Spinal cord (tissue), 9 donors: ENCODE measurements at regions not wholly inside any gene's neighbourhood (a gene's known extent, or its start where the extent isn't known, plus 50 kb on each side); places are given as distances from the start of the nearest gene placed in this dataset.
A peak's percentile ranks its signal among the peaks of the same experiment; 100 is the strongest.

Source experiments
- DNase-seq, 6 donors: peaks; one replicate each; pipeline versions ENCODE4 v3.0.0 to v3.0.0-alpha.2; 2013 to 2015; ENCODE audit warnings: low spot score in 6 of 6, low read depth in 4 of 6
- H3K27ac ChIP-seq: one replicate; pipeline ENCODE4 v1.5.1; 2013; ENCODE audit warnings: low read depth, low read length, control low read depth
- H3K27me3 ChIP-seq: one replicate; pipeline ENCODE4 v1.6.1; 2013; ENCODE audit warnings: low read length; ENCODE audit not compliant: control insufficient read depth, insufficient read depth
- H3K36me3 ChIP-seq: one replicate; pipeline ENCODE4 v1.6.1; 2013; ENCODE audit warnings: low read length; ENCODE audit not compliant: control insufficient read depth, insufficient read depth
- H3K4me1 ChIP-seq: one replicate; pipeline ENCODE4 v1.6.1; 2013; ENCODE audit warnings: low read length; ENCODE audit not compliant: control insufficient read depth, insufficient read depth
- H3K4me3 ChIP-seq: one replicate; pipeline ENCODE4 v1.5.1; 2013; ENCODE audit warnings: low read depth, low read length, control low read depth
- H3K9me3 ChIP-seq: one replicate; pipeline ENCODE4 v1.6.1; 2013; ENCODE audit warnings: low read length; ENCODE audit not compliant: control insufficient read depth, insufficient read depth
- WGBS: methylation state at CpG from one replicate; pipeline ENCODE4 v1.1.5; 2013; ENCODE audit warnings: missing lambda C conversion rate; ENCODE audit not compliant: insufficient coverage; 5-methylcytosine and 5-hydroxymethylcytosine counted together
- donor health status: healthy.

DNA sequence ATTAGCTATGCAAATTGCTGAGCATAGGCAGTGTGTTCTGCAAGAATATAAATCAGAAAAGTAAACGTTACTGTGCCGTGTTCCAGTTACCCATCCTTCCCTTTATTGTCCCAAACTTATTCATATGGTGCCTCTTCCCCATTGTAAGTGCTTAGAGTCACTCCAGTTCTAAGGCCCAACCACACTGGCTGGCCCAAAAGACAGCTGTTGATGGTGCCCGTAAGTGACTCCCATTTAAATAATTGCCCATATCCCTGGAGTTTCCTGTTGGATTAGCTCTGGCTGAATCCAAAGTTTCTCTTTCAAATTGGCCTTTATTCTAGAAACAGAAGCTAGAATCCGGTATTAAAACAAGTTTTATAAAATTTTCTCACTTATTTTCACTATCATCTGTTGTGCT is 400.1 kb upstream of the DDHD1 start:
- Histone ChIP-seq H3K4me1 (no peaks in the 10 kb centered on the region), H3K36me3 (no peaks in the 10 kb centered on the region), H3K9me3 (no peaks in the 10 kb centered on the region), H3K4me3 (no peak overlapping the region), H3K27ac (no peak overlapping the region), H3K27me3 (no peaks in the 10 kb centered on the region)
- DNase-seq: no peak
- WGBS: 89% methylated on average over 3 of the region's 4 CpGs

DNA sequence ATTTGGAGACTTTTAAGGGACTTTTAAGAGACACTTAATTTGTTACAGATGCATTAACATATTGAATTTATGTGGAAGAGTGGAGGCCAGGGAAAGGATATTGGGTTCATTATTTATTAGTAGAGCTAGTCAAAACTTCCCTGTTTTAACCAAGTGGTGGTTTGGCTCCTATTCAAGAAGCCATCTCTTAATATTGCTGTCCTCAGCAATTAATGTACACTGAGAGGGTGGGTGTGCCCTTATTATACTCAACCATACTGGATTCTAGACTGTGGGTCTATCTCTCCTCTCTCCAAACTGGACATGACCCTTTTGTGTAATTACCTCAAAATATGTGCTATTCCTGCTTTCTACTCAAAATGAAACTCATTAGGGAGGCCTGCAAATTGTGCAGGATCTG is 398.7 kb upstream of the DDHD1 start:
- H3K36me3 ChIP-seq: no peaks in the 10 kb centered on the region
- H3K27ac ChIP-seq: no peak overlapping the region
- DNase-seq: no peak
- no peaks in the 10 kb centered on the region for H3K4me1 ChIP-seq
- H3K4me3 ChIP-seq: no peak overlapping the region
- no peaks in the 10 kb centered on the region for H3K9me3 ChIP-seq
- no peaks in the 10 kb centered on the region for H3K27me3 ChIP-seq

DNA sequence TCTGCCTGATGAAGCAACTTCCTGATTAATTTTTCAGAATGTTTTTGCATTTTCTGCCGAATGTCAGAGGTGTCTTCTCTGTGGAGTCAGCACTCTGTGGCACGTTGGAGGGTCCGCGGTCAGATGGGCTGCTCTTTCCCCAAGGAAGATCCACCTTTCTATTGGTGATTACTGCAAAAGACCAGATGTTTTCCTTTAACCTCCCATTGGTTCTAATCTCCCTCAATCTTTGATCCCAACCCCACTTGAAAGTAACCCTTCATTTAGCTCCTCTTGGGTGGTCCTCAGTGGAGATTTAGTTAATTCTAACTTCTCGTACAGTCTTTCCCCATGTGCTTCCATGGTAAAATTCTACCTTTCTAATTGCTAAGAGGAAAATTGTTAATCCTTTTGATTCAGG is 397.7 kb upstream of the DDHD1 start:
- no peaks in the 10 kb centered on the region for H3K36me3 ChIP-seq
- WGBS: 94% methylated on average over 3 of the region's 5 CpGs
- no peak for DNase-seq
- no peak overlapping the region for H3K4me3 ChIP-seq
- H3K27me3 ChIP-seq: no peaks in the 10 kb centered on the region
- H3K27ac ChIP-seq: no peak overlapping the region
- no peaks in the 10 kb centered on the region for H3K9me3 ChIP-seq
- H3K4me1 ChIP-seq: no peaks in the 10 kb centered on the region

DNA sequence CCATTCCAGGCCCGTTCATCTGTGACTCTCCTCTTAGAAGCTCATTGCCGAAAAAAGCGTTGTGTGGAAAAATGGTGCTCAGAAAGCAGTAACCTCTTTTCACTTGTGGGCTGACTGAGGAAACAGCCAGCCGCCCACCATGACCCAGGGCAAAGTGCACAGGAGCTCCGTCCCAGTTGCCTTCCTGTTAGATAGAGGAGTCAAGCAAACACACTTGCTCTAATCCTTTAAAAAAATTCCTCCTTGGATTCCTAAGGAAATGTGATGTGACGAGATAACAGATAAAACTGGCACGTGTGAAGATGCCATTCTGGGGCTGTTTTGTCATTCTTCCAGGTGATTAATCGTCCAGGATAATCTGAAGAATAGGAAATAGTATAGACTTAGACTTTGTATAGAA is 396.8 kb upstream of the DDHD1 start:
- no peaks in the 10 kb centered on the region for H3K9me3 ChIP-seq
- H3K27ac ChIP-seq: no peak overlapping the region
- no peak for DNase-seq
- no peak overlapping the region for H3K4me3 ChIP-seq
- H3K27me3 ChIP-seq: no peaks in the 10 kb centered on the region
- no peaks in the 10 kb centered on the region for H3K36me3 ChIP-seq
- no CpG with 5 or more reads among the region's 8 CpGs for WGBS
- H3K4me1 ChIP-seq: no peaks in the 10 kb centered on the region

DNA sequence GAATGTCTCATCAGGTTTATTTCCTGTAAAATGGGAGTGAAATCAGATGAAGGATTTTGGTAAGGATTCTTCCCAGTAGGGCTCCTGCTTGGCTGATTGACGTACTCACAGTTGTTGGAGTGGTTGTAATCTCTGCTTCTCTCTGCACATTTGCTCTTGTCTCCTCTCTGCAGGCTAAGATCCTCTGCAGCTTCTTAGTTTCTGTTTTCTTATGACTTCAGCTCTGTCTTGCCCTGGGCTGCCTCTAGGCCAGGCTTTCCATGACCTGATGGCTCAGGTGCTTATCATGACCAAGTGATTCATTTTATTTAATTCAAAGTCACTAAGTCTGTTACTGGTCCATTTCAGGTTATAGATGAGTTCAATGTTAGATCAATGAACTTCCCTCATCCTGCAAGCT is 394.5 kb upstream of the DDHD1 start:
- no peak overlapping the region for H3K27ac ChIP-seq
- 56% methylated on average over 1 of the region's 1 CpG for WGBS
- H3K4me1 ChIP-seq: no peaks in the 10 kb centered on the region
- DNase-seq: no peak
- no peaks in the 10 kb centered on the region for H3K9me3 ChIP-seq
- H3K36me3 ChIP-seq: no peaks in the 10 kb centered on the region
- H3K4me3 ChIP-seq: no peak overlapping the region
- H3K27me3 ChIP-seq: no peaks in the 10 kb centered on the region

DNA sequence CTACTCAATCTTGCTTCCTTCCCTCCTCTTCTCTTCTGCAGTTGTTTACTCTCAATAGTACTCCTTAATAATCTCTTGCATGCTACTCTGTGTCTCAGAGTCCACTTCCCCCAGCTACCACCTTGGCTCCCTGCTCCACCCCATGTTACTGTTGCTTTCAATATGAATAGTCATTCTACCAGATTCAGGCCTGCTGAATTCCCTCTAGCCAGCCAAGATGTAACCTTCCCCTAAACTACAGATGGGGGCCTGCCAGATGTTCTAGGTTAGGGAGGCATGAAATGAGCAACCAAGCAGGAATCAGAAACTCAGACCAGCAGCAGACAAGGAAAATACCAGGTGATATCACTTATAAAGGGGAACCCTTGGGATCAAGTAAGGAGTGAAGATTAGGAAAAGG is 392.1 kb upstream of the DDHD1 start:
- Histone ChIP-seq H3K36me3 (no peaks in the 10 kb centered on the region), H3K4me1 (no peaks in the 10 kb centered on the region), H3K27ac (no peak overlapping the region), H3K27me3 (no peaks in the 10 kb centered on the region), H3K4me3 (no peak overlapping the region), H3K9me3 (no peaks in the 10 kb centered on the region)
- no peak for DNase-seq

DNA sequence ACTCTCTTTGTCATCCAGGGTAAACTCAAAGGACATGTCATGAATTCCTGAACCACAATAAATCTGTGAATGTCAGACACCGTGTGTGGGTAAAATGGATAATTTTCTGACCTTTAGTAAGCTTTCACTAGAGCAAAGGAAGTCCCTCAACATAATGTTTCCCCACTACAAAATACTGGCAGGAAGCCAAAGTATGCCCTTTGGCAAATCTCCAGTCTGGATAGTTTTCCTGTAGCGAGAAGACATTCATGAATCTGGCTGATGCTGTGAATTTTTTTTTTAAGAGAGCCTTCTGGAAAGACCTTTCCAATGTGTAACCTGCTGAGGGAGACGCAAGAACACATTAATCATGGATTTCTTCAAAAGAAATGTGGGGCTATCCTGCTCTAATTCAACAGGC is 389.6 kb upstream of the DDHD1 start:
- 40% methylated on average over 1 of the region's 3 CpGs for WGBS
- no peaks in the 10 kb centered on the region for H3K27me3 ChIP-seq
- H3K4me3 ChIP-seq: no peak overlapping the region
- H3K27ac ChIP-seq: no peak overlapping the region
- H3K9me3 ChIP-seq: no peaks in the 10 kb centered on the region
- no peaks in the 10 kb centered on the region for H3K36me3 ChIP-seq
- peak in 5 of 6 donors; percentile 7 to 84 (median 26) for DNase-seq
- H3K4me1 ChIP-seq: no peaks in the 10 kb centered on the region

DNA sequence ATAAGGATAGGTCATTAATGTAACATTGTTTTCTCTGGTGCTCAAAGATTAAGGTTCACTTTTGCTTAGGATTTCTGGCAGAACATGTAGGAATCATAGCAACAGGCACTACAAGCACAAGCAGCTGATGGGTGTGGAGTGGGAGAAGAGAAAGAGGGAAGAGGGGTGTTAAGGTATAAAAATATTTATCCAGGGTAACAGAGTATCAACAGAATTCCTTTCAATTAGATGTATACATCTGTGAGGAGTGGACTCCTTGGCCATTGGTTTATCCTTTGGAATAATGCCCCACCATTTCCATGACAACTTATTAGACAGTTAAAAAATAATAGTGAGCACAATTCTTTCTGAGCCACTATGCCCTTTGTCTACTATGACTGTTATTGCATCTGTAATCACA is 388.3 kb upstream of the DDHD1 start:
- H3K4me1 ChIP-seq: no peaks in the 10 kb centered on the region
- no peaks in the 10 kb centered on the region for H3K36me3 ChIP-seq
- H3K4me3 ChIP-seq: no peak overlapping the region
- no peaks in the 10 kb centered on the region for H3K27me3 ChIP-seq
- H3K9me3 ChIP-seq: no peaks in the 10 kb centered on the region
- no peak overlapping the region for H3K27ac ChIP-seq
- DNase-seq: no peak

DNA sequence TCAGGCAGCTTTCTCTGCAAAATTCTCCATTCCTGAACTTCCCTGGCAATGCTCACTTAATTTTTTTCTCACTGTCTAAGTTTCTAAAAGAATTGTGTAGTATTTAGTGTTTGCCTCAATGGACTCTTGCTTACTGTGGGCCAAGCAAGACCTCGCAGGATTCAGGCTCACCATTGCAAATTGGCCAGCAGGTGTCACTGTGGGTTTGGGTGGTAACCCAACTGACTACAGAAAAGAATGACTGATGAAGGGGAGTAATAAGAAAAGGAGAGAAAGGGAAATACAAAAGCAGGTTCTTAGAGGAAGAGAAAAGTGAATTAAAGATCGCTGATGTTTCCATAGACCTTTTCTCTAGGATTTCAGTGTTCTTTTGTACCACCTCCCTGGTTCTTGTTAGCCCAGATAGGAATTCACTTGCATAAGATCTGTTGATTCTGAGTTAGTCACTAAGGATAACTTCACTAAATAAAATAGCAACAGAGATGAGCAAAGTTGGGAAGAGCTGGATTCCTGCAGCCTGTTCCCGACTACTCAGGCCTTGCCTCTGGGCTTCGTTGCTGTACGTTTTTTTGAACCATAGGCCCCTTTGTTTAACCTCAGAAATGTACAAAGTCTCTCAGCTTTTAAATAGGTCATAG is 386.5 kb upstream of the DDHD1 start:
- 13% methylated on average over 1 of the region's 5 CpGs for WGBS
- no peaks in the 10 kb centered on the region for H3K36me3 ChIP-seq
- no peaks in the 10 kb centered on the region for H3K27me3 ChIP-seq
- no peaks in the 10 kb centered on the region for H3K4me1 ChIP-seq
- no peaks in the 10 kb centered on the region for H3K9me3 ChIP-seq
- peak overlapping the region; percentile 34 for H3K27ac ChIP-seq
- H3K4me3 ChIP-seq: no peak overlapping the region
- peak; percentile 60 to 94 (median 73) for DNase-seq

DNA sequence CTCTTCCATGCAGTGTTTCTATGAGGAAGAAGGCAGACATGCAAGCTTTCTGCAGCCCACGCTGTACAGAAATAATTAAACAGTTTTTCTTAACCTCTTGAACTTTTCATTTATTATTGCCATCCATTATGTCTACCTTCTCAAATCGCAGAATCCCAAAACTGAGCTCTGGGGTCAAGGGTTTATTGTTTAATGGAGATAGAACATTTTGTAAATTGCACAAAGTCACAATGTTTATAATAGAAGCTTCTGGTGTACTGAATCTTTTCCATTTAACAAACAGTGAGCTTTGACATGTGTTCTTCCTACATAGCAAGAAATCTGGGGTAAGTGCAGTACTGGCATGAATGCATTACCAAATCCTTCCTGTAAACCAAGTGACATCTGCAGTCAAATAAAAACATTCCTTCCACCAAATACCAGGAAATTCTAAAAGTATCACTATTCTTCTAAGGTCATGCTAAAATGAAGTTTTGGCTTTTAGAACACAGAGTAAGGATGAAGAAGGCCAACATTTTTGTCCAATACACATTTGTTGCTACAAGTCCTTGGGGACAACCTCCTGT is 385.3 kb upstream of the DDHD1 start:
- Histone ChIP-seq H3K27ac (no peak overlapping the region), H3K27me3 (no peaks in the 10 kb centered on the region)

More for the DNA sequence above, 385.3 kb upstream of the DDHD1 start:
- Histone ChIP-seq H3K9me3 (no peaks in the 10 kb centered on the region), H3K4me1 (no peaks in the 10 kb centered on the region), H3K4me3 (no peak overlapping the region), H3K36me3 (no peaks in the 10 kb centered on the region)
- no CpG with 5 or more reads among the region's 2 CpGs for WGBS
- DNase-seq: no peak
